Liver (tissue), 3 donors: ENCODE measurements at regions not wholly inside any gene's neighbourhood (a gene's known extent, or its start where the extent isn't known, plus 50 kb on each side); places are given as distances from the start of the nearest gene placed in this dataset.

Experiments
- GABPA ChIP-seq, 2 donors: IDR thresholded peaks in 1 of 2; conservative IDR thresholded peaks in 1 of 2; 2 replicates each; pipeline ENCODE4 v1.6.1; 2016; ENCODE audit warnings: antibody characterized with exemption in 2 of 2, mild to moderate bottlenecking in 1 of 2, moderate library complexity in 1 of 2
- HNF4G ChIP-seq: IDR thresholded peaks from 2 replicates; pipeline ENCODE4 v1.6.1; 2016; ENCODE audit warnings: antibody characterized with exemption
- JUND ChIP-seq, 2 donors: IDR thresholded peaks; 2 replicates each; pipeline ENCODE4 v1.6.1; 2016; ENCODE audit warnings: antibody characterized with exemption in 2 of 2
- MAX ChIP-seq: IDR thresholded peaks from 2 replicates; pipeline ENCODE4 v1.6.1; 2016; ENCODE audit warnings: antibody characterized with exemption
- RAD21 ChIP-seq, 2 donors: IDR thresholded peaks; 2 replicates each; pipeline ENCODE4 v1.6.1; 2016; ENCODE audit warnings: antibody characterized with exemption in 2 of 2, mild to moderate bottlenecking in 2 of 2
- REST ChIP-seq: IDR thresholded peaks from 2 replicates; pipeline ENCODE4 v1.6.1; 2016; ENCODE audit warnings: antibody characterized with exemption, mild to moderate bottlenecking
- SP1 ChIP-seq: IDR thresholded peaks from 2 replicates; pipeline ENCODE4 v1.6.1; 2018; ENCODE audit warnings: antibody characterized with exemption, mild to moderate bottlenecking
- TAF1 ChIP-seq: conservative IDR thresholded peaks from 2 replicates; pipeline ENCODE4 v1.6.1; 2016; ENCODE audit warnings: antibody characterized with exemption, mild to moderate bottlenecking
- YY1 ChIP-seq: IDR thresholded peaks from 2 replicates; pipeline ENCODE4 v1.6.1; 2016; ENCODE audit warnings: antibody characterized with exemption, mild to moderate bottlenecking
- ZBTB33 ChIP-seq: IDR thresholded peaks from 2 replicates; pipeline ENCODE4 v1.6.1; 2016; ENCODE audit warnings: antibody characterized with exemption
- TF ChIP-seq, protein P1 (sequence below): fragments of 150-350 bp; IDR thresholded peaks from 2 replicates; pipeline ENCODE4 v1.5.1; 2017; ENCODE audit warnings: improper control_type of control experiment, low read depth, low read length; ENCODE audit not compliant: missing input control
- donor health status: healthy.
- donor health status: healthy.

DNA sequence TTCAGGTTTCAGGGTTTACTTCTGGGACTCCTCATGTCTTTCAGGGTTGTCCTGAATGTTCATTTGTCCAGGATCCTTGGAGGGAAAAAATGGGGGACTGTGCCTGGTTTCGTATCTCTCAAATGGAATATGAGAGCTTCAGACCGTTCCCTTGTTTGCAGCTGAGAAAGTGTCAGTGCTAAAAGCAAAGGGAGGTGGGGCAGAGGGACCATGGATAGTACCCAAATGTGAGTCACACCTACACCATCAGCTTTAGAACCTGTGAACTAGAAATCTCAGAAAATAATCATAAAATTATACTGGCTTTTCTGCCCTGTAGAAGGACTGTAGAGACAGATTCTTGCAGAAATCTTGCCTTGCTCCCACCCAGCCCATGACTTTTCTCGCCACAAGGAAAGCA lies 84.3 kb upstream of the TAF11L2 start:
- TF ChIP-seq, protein P1, sequence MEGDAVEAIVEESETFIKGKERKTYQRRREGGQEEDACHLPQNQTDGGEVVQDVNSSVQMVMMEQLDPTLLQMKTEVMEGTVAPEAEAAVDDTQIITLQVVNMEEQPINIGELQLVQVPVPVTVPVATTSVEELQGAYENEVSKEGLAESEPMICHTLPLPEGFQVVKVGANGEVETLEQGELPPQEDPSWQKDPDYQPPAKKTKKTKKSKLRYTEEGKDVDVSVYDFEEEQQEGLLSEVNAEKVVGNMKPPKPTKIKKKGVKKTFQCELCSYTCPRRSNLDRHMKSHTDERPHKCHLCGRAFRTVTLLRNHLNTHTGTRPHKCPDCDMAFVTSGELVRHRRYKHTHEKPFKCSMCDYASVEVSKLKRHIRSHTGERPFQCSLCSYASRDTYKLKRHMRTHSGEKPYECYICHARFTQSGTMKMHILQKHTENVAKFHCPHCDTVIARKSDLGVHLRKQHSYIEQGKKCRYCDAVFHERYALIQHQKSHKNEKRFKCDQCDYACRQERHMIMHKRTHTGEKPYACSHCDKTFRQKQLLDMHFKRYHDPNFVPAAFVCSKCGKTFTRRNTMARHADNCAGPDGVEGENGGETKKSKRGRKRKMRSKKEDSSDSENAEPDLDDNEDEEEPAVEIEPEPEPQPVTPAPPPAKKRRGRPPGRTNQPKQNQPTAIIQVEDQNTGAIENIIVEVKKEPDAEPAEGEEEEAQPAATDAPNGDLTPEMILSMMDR, result no peak
- no peak for TF ChIP-seq MAX
- no peak for TF ChIP-seq JUND (IDR thresholded peaks at IDR 0.05)
- no peak for TF ChIP-seq REST
- TF ChIP-seq RAD21 (IDR thresholded peaks at IDR 0.05), result no peak
- no peak for TF ChIP-seq ZBTB33
- TF ChIP-seq YY1, result no peak
- TF ChIP-seq GABPA (IDR thresholded peaks at IDR 0.05 in 1 of 2, conservative IDR thresholded peaks at IDR 0.05 in 1 of 2), result no peak
- TF ChIP-seq SP1, result no peak
- no peak for TF ChIP-seq TAF1
- no peak for TF ChIP-seq HNF4G
